ENCODE measurements at regions not wholly inside any gene's neighbourhood (a gene's known extent, or its start where the extent isn't known, plus 50 kb on each side); places are given as distances from the start of the nearest gene placed in this dataset.

DNA sequence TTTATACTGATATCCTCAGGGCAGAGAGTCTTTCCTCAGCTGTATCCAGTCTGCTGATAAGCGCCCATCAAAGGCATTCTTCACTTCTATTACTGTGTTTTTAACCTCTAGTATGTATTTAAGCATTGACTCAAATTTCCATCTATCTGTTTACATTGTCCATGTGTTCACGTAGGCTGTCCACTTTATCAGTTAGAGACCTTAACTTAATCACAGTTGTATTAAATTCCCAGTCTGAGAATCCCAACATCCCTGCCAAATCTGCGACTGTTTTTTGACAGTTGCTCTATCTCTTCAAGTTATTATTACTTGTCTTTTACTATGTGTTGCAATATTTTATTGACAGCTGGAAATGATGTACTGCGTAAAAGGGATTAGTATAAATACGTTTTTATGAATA, 1613.7 kb upstream of the MIR17HG start:
- TF ChIP-seq POLR2A (IDR thresholded peaks at IDR 0.05) = no peak
- TF ChIP-seq, protein P1, sequence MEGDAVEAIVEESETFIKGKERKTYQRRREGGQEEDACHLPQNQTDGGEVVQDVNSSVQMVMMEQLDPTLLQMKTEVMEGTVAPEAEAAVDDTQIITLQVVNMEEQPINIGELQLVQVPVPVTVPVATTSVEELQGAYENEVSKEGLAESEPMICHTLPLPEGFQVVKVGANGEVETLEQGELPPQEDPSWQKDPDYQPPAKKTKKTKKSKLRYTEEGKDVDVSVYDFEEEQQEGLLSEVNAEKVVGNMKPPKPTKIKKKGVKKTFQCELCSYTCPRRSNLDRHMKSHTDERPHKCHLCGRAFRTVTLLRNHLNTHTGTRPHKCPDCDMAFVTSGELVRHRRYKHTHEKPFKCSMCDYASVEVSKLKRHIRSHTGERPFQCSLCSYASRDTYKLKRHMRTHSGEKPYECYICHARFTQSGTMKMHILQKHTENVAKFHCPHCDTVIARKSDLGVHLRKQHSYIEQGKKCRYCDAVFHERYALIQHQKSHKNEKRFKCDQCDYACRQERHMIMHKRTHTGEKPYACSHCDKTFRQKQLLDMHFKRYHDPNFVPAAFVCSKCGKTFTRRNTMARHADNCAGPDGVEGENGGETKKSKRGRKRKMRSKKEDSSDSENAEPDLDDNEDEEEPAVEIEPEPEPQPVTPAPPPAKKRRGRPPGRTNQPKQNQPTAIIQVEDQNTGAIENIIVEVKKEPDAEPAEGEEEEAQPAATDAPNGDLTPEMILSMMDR (IDR thresholded peaks at IDR 0.05) = no peak

Data from esophagus squamous epithelium (tissue), 4 donors.